CD14-positive monocyte (primary cell): ENCODE measurements at regions not wholly inside any gene's neighbourhood (a gene's known extent, or its start where the extent isn't known, plus 50 kb on each side); places are given as distances from the start of the nearest gene placed in this dataset.

Source experiments
- DNase-seq, 3 donors: peaks; one replicate each; pipeline ENCODE4 v3.0.0-alpha.2; 2011 to 2022
- H2AFZ ChIP-seq: 2 replicates; pipeline ENCODE4 v1.6.0; 2012; ENCODE audit warnings: mild to moderate bottlenecking, low read depth, low read length, inconsistent platforms; ENCODE audit not compliant: insufficient read depth, poor library complexity, severe bottlenecking
- H3K27ac ChIP-seq, 2 donors: 1 replicate in 1 of 2; 2 replicates in 1 of 2; pipeline ENCODE4 v1.5.1; 2012 to 2013; ENCODE audit warnings: low read length in 2 of 2, control low read depth in 1 of 2, inconsistent platforms in 1 of 2, low read depth in 1 of 2, mild to moderate bottlenecking in 1 of 2
- H3K27me3 ChIP-seq, 2 donors: one replicate each; pipeline versions ENCODE4 v1.6.0 to v1.6.1; 2011 to 2013; ENCODE audit warnings: low read length in 2 of 2; ENCODE audit not compliant: control insufficient read depth in 2 of 2, insufficient read depth in 2 of 2
- H3K36me3 ChIP-seq, 2 donors: replicated peaks in 1 of 2; 1 replicate in 1 of 2; 2 replicates in 1 of 2; pipeline versions ENCODE4 v1.5.1 to v1.6.1; 2012 to 2013; ENCODE audit warnings: low read length in 2 of 2, control low read depth in 1 of 2, inconsistent platforms in 1 of 2, mild to moderate bottlenecking in 1 of 2; ENCODE audit not compliant: insufficient read depth in 2 of 2, control insufficient read depth in 1 of 2
- H3K4me1 ChIP-seq, 2 donors: 1 replicate in 1 of 2; 2 replicates in 1 of 2; pipeline versions ENCODE4 v1.5.1 to v1.6.1; 2012 to 2013; ENCODE audit warnings: low read length in 2 of 2, control low read depth in 1 of 2, inconsistent platforms in 1 of 2, mild to moderate bottlenecking in 1 of 2, moderate library complexity in 1 of 2; ENCODE audit not compliant: insufficient read depth in 2 of 2, control insufficient read depth in 1 of 2
- H3K4me2 ChIP-seq: replicated peaks from 2 replicates; pipeline ENCODE3; 2012; ENCODE audit warnings: low read length, moderate library complexity, mild to moderate bottlenecking; ENCODE audit not compliant: poor library complexity, severe bottlenecking; ENCODE audit errors: extremely low read depth
- H3K4me3 ChIP-seq, 3 experiments: fragments of 200-600 bp in 1 of 3; sonication (generic) in 1 of 3; replicated peaks in 1 of 3; 1 replicate in 2 of 3; 2 replicates in 1 of 3; pipeline ENCODE4 v1.5.1; 2011 to 2013; ENCODE audit warnings: low read length in 3 of 3, mild to moderate bottlenecking in 3 of 3, control low read depth in 2 of 3, low read depth in 2 of 3, inconsistent platforms in 1 of 3, moderate library complexity in 1 of 3
- H3K79me2 ChIP-seq: 2 replicates; pipeline ENCODE4 v1.6.0; 2012; ENCODE audit warnings: mild to moderate bottlenecking, control low read depth, inconsistent platforms, low read length, moderate library complexity; ENCODE audit not compliant: insufficient read depth
- H3K9ac ChIP-seq: 2 replicates; pipeline ENCODE4 v1.6.0; 2017; ENCODE audit warnings: low read length, mild to moderate bottlenecking; ENCODE audit not compliant: insufficient read depth, poor library complexity, severe bottlenecking
- H3K9me3 ChIP-seq, 2 donors: replicated peaks in 1 of 2; 1 replicate in 1 of 2; 2 replicates in 1 of 2; pipeline versions ENCODE4 v1.5.1 to v1.6.1; 2012 to 2013; ENCODE audit warnings: low read length in 2 of 2, control low read depth in 1 of 2; ENCODE audit not compliant: control insufficient read depth in 1 of 2, insufficient read depth in 1 of 2
- H4K20me1 ChIP-seq: 2 replicates; pipeline ENCODE4 v1.6.0; 2012; ENCODE audit warnings: mild to moderate bottlenecking, low read length, control low read depth, moderate library complexity; ENCODE audit not compliant: insufficient read depth
- H3K27ac Mint-ChIP-seq, 7 donors: one replicate each; pipeline ENCODE4 v1.8.0; 2020; ENCODE audit warnings: mild to moderate bottlenecking in 7 of 7, mixed read lengths in 7 of 7, moderate library complexity in 6 of 7, inconsistent platforms in 2 of 7
- H3K27me3 Mint-ChIP-seq, 3 donors: one replicate each; pipeline ENCODE4 v1.8.0; 2021 to 2022; ENCODE audit warnings: low read depth in 3 of 3, mild to moderate bottlenecking in 3 of 3, mixed read lengths in 3 of 3, moderate library complexity in 3 of 3, inconsistent platforms in 1 of 3
- H3K36me3 Mint-ChIP-seq, 2 donors: one replicate each; pipeline ENCODE4 v1.8.0; 2020; ENCODE audit warnings: mixed read lengths in 2 of 2, inconsistent platforms in 1 of 2, mild to moderate bottlenecking in 1 of 2
- H3K4me1 Mint-ChIP-seq: one replicate; pipeline ENCODE4 v1.8.0; 2020; ENCODE audit warnings: mild to moderate bottlenecking, mixed read lengths
- H3K4me3 Mint-ChIP-seq, 2 donors: one replicate each; pipeline ENCODE4 v1.8.0; 2020; ENCODE audit warnings: mild to moderate bottlenecking in 2 of 2, mixed read lengths in 2 of 2, moderate library complexity in 1 of 2
- H3K9me3 Mint-ChIP-seq, 7 donors: one replicate each; pipeline ENCODE4 v1.8.0; 2020 to 2022; ENCODE audit warnings: mixed read lengths in 7 of 7, mild to moderate bottlenecking in 6 of 7, moderate library complexity in 6 of 7, inconsistent platforms in 2 of 7
- CTCF ChIP-seq: fragments of 200-600 bp; IDR thresholded peaks from one replicate; pipeline ENCODE4 v1.8.0; 2022; ENCODE audit warnings: antibody characterized with exemption, mild to moderate bottlenecking
- WGBS: methylation state at CpG from one replicate; pipeline ENCODE4 v1.1.5; 2013; ENCODE audit warnings: missing lambda C conversion rate; ENCODE audit not compliant: insufficient coverage; 5-methylcytosine and 5-hydroxymethylcytosine counted together
- intact Hi-C, 2 donors: fragments of 100-400 bp; cut with micrococcal nuclease; formaldehyde crosslinking; loops; one replicate each; pipeline versions ENCODE4 v1.15.0 to v1.15.1; 2023

- TF ChIP-seq CTCF = no peak
- Histone ChIP-seq H3K36me3 (no peaks in the 10 kb centered on the region), H3K79me2 (no peaks in the 10 kb centered on the region), H3K4me1 (no peaks in the 10 kb centered on the region), H2AFZ (no peak overlapping the region), H3K4me3 (no peak overlapping the region), H3K27ac (no peak overlapping the region), H3K4me2 (no peak overlapping the region), H3K9me3 (no peaks in the 10 kb centered on the region), H3K9ac (no peak overlapping the region), H3K27me3 (no peaks in the 10 kb centered on the region), H4K20me1 (no peaks in the 10 kb centered on the region)
- Mint-ChIP-seq H3K36me3 (no peaks in the 10 kb centered on the region), H3K27ac (no peak overlapping the region), H3K9me3 (peaks cover 0 to 3% (median 0%) of the 10 kb centered on the region in 7 donors), H3K4me1 (peaks cover 4% of the 10 kb centered on the region), H3K27me3 (peaks cover 1 to 5% (median 3%) of the 10 kb centered on the region in 3 donors), H3K4me3 (no peak overlapping the region)
- WGBS = 96% methylated on average over 14 of the region's 23 CpGs
- intact Hi-C loops = no loop called here
- DNase-seq = no peak
Measured at GRCh38 chr6:2436410-2437154, 191.2 kb upstream of the GMDS start.

GRCh38 chr6:2435323-2435722 lies 189.9 kb upstream of the GMDS start:
- no peak overlapping the region for H3K4me3 ChIP-seq
- Mint-ChIP-seq H3K4me3 (no peak overlapping the region), H3K4me1 (peaks cover 4% of the 10 kb centered on the region), H3K27me3 (peaks cover 1 to 5% (median 3%) of the 10 kb centered on the region in 3 donors), H3K36me3 (no peaks in the 10 kb centered on the region), H3K9me3 (peaks cover 0 to 3% (median 0%) of the 10 kb centered on the region in 7 donors), H3K27ac (peak overlapping the region in 1 of 7 donors; percentile 52)
- H3K9ac ChIP-seq = no peak overlapping the region
- WGBS = 90% methylated on average over 2 of the region's 9 CpGs
- H3K36me3 ChIP-seq = no peaks in the 10 kb centered on the region
- no peak for TF ChIP-seq CTCF
- H3K9me3 ChIP-seq = no peaks in the 10 kb centered on the region
- DNase-seq = no peak
- no peak overlapping the region for H3K4me2 ChIP-seq
- H3K4me1 ChIP-seq = no peaks in the 10 kb centered on the region
- no peaks in the 10 kb centered on the region for H3K79me2 ChIP-seq
- no peak overlapping the region for H2AFZ ChIP-seq
- intact Hi-C loops = no loop called here
- H3K27me3 ChIP-seq = no peaks in the 10 kb centered on the region
- no peaks in the 10 kb centered on the region for H4K20me1 ChIP-seq
- no peak overlapping the region for H3K27ac ChIP-seq
